ENCODE measurements at regions not wholly inside any gene's neighbourhood (a gene's known extent, or its start where the extent isn't known, plus 50 kb on each side); places are given as distances from the start of the nearest gene placed in this dataset.
"Not testable (repeated sequence)": the region's sequence is repeated elsewhere in the genome, so short reads cannot be mapped to it uniquely, and the experiment has no call there.

DNA sequence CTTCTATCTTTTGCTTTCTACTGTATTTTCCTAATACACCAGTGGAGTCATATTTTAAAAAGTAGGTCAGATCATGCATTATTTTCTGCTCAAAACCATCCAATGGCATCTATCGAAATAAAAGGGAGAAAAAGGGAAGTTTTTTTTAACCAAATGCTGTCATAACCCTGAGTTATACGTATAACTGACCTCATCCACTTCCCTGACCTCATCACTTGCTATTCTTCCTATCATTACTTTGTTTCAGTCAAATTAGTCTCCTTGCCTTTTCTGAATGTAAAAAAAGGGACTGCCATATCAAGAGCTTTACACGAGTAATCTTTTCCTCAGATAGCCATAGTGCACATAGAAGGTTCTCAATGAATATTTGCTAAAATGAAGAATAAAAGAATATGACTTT is 1383.6 kb downstream of the ZPLD1 start:
- DNase-seq = no peak

DNA sequence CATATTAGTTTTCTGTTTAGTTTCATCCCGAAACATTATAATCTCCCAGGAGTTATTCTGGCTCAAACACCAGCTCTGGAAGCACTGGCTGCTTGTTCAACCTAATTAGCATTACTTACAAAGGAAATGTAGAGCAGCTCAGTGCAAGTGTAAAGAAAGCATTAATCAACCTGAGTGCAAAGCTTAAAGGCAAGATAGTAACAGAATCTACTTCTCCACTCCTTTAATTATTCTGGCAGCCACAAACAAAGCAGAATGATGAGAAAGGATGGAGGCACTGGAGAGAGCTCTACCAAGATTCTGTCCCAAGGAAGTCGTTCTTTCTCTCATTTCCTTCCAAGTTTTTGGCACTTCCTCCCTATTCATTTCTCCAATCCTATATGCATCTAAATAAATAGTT is 1384.0 kb downstream of the ZPLD1 start:
- no peak for DNase-seq

DNA sequence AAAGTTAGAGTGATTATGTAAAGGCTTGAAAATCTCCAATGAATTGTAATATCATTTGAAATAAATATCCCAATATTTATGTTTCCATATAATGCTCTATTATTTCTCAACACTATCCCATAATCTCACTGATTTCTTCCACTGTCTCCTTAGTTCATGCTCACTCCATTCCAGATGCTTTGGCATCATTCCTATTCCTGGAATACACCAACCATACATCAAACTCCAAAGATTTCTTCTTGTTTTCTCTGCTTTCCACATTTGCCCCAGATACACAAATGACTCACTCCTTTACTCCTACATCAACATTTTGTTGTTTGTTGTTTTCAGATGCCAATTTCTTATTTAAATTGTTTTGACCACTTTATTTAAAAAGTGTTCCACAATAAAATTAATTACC is 1390.8 kb downstream of the ZPLD1 start:
- no peak for DNase-seq

DNA sequence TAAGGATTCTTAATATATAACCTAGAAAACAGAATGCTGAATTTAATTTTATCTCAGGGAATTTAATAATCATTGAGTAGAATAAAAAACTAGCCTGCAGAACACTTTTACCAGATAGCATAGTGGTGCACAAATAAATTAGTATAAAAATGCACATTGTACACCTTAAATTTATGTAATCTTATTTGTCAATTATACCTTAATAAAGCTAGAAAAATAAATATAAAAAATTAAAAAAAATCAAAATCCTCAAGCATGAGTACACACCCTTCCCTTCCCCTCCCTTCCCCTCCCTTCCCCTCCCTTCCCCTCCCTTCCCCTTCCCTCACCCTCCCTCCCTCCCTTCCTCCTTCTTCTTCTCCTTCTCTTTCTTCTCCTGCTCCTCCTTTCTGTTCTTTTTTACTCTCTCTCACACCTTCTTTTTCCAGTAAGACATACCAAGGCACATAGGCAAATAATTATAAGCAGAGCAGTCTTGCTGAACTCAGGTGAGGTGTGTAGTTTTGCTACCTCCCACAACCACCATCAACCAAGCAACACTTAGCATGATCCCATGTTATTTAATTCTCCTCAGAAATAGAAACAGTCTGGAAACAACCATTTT is 1395.0 kb downstream of the ZPLD1 start:
- no peak for DNase-seq

DNA sequence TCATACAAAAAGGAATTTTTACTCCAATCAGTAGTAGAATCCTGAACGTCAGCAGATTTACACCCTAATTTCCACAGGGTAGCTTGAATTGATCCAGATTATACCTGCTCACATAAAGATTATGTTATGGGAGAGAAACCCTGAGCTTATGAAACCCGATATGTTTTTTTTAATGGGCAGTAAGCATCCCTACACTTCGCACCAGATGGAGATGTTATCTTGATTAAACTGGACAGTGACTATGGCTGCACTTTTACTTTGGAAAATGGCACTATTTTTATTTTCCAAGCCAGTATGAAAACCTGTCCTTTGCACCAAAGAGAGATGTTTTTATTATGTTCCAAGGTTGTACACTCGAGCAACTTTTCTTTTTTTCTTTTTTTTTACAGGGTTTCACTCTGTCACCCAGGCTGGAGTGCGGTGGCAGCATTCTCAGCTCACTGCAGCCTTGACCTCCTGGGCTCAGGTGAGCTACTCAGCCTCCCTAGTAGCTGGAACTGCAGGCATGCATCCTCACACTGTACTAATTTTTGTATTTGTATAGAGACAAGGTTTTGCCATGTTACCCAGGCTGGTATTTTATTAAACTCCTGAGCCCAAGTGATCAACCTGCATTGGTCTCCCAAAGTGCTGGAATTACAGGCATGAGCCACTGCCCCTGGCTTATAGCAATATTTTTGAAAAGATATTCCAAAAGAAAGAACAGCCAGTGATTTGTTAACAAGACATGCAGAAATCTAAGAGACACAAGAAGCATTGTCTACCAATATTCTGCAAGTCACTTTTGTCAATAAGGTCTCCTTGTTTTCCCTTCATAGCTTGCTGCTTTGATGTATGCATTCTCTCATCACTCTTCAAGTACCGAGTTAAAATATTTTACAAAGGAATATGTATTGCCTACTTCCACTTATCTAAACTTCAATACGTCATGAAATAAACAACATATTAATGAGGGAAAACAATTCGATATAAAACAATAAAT is 1412.6 kb downstream of the ZPLD1 start:
- DNase-seq = no peak

DNA sequence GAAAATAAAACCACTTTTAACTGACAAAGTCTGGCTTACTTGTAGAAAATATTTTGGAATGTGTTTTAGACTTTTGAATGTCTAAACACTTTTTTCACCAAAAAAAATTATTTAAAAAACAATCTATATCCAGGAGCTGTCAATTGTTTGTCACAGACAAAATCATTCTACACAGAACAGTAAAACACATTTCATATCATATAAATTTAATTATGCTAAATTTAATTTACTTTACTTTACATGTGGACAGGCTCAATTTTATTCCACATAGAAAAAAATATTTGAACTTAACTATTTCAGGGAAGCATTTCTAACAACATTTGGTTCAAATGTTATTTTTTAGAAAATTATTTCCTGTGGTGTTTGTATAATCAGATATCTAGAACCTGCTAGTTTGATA is 1417.0 kb downstream of the ZPLD1 start:
- DNase-seq = no peak

DNA sequence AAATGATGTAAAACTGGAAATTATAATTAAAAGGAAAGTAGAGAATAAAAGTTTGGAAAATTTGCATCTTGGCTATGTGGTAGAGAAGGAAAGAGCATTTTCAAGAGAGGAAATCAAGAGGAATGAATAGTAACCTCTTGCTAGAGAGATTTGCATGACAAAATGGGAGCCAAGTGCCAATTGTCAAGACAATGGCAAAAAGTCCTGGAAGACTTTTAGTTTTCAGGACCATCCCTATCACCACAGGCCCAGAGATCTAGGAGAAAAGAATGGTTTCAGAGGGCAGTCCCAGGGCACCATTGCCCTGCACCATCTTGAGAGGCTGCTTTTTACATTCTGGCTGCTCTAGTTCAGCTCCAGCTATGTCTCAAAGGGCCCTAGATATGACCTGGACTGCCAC is 1427.6 kb downstream of the ZPLD1 start:
- no peak for DNase-seq

DNA sequence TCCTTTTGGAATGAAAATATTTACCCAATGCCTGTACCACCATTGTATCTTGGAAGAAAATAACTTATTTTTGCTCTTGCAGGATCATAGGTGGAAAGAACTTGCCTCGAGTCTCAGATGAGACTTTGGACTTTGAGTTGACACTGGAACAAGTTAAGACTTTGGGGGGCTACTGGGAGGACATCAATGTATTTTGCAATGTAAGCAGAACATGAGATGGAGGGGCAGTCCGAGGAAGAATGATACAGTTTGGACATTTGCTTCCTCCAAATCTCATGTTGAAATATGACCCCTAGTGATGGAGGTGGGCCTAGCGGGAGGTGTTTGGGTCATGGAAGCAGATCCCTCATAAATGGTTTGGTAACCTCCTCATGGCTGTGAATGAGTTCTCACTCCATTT is 1428.6 kb downstream of the ZPLD1 start:
- DNase-seq = no peak

DNA sequence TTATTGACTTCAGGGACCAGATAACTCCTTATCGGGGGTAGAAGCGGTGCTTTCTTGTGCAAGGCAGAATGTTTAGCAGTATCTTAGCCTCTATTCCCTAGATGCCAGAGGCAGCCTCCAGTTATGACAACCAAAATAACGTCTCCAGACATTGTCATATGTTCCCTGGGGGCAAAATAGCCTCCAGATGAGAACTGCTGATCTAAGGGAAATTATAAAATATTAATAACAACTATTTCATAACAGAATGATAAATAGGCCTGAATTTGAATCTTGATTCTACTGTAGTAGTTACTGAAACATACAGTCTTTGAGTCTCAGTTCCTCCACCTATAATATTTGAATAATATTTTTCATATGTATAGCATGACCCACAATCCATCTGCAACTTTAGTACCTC is 1431.3 kb downstream of the ZPLD1 start:
- DNase-seq = no peak

DNA sequence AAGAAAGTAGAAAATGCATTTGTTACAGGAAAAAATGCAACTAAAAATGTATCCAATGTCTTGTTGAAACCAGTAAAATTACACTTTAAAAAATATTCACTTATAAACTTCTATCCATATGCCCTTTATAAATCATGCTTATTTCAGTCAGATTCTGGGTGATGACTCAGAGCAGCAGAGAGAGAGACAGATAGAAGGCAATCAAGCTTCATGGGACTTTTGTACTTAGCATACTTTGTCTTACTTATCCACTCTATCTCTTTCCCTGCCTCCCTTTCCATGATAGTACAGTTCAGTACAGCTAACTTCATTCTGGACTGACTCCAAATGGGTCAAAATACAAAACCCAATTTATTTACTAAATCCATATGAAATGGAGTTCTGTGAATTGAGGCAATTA is 1438.2 kb downstream of the ZPLD1 start:
- no peak for DNase-seq

DNA sequence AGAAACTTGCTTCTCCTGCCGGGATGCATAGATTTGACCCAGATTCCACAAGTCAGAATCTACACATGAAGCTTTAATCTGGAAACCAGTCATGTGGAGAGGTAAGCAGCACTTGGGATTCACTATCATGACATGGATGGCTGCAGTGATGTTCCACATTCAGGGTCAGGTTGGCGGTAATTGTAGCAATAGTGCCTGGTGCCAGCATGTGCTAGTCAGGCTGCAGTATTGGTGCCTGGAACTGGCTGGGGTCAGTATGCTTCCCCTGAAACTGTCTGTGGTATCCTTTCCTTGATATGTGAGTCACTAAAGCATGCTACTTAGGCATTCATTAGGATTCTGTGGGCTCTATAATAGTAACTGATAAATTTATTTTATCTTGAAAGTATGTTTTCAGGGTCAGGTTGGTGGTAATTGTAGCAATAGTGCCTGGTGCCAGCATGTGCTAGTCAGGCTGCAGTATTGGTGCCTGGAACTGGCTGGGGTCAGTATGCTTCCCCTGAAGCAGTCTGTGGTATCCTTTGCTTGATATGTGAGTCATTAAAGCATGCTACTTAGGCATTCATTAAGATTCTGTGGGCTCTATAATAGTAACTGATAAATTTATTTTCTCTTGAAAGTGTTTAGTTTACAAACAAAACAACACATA is 1439.2 kb downstream of the ZPLD1 start:
- DNase-seq = no peak

DNA sequence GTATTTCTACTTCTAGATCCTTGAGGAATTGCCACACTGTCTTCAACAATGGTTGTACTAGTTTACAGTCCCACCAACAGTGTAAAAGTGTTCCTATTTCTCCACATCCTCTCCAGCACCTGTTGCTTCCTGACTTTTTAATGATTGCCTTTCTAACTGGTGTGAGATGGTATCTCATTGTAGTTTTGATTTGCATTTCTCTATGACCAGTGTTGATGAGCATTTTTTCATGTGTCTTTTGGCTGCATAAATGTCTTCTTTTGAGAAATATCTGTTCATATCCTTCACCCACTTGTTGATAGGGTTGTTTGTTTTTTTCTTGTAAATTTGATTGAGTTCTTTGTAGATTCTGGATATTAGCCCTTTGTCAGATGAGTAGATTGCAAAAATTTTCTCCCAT is 1447.0 kb downstream of the ZPLD1 start:
- not testable (repeated sequence) for DNase-seq

DNA sequence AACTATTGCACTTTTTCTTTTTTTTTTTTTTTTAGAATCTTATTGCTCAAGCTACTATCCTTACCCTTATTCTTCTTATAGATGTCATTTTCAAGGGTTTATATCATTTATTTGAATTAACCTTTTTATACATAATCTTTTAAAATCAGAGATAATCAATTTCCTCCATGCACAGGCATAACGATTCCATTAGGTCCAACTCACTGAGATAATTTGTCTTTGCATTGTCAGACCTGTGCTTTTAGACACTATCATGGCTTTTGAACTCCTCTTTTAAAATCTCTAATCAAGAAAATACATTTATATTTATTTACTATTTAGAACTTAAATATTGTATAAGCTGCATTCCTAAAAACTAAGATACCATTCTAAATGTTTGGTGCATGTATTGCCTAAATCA is 1454.9 kb downstream of the ZPLD1 start:
- DNase-seq = no peak

DNA sequence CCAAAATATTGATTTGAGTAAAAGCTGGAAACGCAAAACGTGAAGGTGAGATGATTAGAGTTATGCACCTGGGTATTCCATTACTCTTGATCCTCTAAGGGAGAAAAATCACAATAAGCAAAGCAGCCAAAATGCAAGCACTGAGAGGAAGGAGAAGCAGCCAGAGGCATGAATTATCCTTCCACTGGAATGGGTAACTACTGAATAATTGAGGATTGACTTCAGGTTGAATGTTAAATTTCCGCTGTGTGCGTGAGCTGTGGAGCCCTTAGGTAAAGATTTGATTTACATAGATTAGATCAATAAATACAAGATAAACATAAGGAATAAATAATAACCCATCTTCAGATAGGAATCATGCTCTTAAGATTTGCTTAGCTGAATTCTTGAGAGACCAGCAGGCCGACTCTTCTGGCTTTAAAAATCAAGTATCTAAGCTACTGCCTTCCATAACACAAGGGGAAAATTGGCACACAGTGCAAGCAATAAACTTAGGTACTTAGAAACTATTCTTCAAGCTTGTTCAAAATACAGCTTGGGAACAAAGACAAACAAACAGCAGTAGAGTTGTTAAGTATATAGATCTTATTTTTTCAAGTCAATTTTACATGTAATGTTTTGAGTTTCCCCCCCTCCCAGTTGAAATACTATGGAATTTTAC is 1459.5 kb downstream of the ZPLD1 start:
- DNase-seq = peak; percentile 92

DNA sequence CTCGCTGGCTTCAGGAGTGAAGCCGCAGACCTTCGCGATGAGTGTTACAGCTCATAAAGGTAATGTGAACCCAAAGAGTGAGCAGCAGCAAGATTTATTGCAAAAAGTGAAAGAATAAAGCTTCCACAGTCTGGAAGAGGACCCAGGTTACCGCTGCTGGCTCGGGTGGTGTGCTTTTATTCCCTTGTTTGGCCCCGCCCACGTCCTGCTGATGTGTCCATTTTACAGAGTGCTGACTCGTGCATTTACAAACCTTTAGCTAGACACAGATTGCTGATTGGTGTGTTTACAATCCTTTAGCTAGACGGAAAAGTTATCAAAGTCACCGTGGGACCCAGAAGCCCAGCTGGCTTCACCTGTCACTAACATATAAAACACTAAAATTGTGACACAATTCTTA is 1464.5 kb downstream of the ZPLD1 start:
- no peak for DNase-seq

DNA sequence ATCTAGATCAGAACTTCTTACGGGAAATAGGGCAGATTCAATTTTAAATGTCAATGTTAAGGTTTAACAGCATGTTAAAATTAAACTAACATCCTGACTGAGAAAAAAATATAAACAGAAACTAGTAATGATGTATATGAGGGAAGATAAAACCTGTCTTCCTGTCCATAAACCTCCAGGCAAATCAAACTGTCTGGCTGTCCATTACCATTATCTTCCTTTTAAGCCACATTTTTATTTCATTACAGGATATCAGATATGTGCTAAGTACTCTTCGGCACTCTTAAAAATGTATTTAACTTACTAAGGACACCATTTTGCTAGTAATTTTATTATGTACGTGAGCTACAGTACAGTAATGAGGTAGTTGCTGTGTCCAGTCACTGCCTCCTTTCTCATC is 1461.7 kb upstream of the ALCAM start:
- DNase-seq = no peak

DNA sequence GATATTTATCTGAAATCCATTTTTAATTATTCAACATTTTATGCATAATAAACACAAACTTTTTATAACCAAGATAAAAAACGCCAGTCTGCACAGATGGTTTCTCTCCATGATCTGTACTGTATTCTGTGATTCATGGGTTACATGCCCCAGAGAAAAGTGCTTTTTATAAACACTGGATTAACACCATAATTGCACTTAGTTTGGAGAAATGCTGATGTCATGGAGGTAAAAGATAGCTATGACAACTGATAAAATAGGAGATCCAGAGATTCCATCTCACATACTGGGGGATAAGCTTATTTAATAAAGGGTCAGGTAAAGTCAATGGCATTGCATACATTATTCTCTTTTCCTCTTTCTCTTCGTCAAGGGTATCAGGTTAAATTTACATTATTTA is 1460.4 kb upstream of the ALCAM start:
- no peak for DNase-seq

DNA sequence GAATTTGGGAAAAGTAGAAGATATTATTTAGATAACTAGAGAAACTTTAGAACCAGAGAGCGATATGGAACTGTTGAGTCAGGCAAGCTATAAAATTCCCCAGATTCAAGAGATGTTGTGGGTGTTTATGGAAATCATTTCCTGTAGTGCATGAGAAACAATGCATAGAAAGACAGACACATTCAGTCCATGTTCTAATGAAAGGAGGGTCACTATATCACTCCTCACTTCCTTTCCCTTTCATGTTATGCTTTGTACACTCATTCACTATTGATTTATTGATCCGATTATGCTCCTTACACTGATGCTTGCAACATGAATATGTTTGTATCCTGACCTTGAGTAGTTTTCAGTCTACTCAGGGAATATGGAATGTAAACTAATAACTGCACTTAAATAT is 1459.9 kb upstream of the ALCAM start:
- no peak for DNase-seq

DNA sequence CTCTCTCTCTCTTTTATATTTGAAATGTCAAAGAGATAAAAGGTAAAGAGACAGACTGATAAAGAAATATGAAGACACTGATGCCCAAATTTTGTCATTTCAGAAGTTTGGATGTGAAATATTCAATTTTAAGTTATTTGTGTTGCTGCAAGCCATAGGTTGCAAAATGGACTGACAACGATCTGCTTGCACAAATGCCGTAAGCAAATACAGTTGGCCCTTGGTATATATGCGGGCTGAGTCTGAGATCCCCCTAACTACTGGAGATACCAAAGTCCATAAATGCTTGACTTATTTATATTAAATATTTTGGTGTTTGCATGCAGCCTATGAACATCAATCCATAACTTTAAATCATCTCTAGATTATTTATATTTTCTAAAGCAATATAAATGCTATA is 1459.1 kb upstream of the ALCAM start:
- DNase-seq = no peak

DNA sequence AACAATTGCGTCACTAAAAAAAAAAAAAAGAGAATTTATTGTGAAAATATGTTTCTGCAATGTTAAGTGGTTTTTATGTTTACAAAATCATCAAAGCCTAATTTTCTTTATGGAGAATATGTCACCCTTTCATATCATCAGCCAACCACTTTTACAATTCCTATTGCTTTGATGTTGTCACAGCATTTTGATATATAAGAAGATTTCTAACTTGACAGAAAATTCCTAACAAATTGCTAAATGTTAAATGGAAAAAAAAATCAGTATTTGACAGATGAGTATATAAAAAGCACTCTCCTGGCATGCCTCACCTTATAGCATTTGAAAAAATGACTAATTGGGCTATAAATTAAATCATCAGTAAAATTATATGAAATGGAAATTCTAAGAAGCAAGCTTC is 1457.3 kb upstream of the ALCAM start:
- DNase-seq = no peak

DNA sequence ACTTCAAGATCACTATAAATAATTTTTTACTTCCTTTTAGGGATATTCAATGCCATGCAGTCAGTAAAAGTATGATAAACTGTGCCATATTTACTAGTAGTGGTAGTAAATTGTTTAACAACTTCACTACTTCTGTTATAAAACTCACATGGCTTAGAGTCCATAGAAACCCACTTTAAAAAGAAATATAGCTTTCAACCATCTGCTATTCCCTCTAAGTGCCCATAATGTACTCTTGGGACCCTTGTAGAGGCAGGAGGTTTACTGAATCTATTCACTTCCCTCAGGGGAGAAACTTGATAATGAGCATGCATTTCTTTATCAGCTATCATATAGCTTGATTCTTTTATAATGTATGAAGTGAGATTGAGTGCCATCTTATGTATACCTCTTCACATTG is 1448.4 kb upstream of the ALCAM start:
- DNase-seq = peak; percentile 84

DNA sequence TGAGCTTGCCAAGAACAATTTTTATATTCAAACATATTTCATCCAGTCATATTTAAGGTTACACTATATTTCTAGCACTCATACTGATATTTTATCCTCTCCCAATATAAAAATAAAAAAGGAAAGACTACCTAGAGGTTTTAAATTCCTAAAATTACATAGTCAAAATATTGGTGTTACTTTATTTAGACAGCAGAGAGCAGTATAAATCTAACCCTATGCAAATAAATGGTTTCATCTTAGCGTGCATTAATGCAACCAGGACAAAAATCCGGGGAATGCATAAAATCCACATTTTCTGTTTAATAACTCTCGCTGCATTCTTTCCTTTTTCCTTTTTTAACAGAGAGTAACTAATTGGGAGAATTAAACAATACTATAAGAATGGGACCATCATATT is 1447.4 kb upstream of the ALCAM start:
- no peak for DNase-seq

DNA sequence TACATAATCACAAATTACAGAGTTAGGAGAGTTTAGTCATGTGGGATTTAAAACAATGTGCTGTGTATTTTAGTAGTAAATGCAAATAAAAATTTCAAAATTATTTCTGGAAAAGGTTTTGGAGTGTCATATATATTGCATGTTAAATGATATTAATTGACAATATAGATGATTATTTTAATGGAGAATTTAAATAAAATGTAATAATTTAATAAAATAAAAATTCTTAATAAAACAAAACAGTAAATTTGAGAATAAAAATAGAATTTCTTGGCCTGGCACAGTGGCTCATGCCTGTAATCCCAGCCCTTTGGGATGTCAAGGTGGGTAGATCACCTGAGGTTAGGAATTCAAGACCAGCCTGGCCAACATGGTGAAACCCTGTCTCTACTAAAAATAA is 1442.8 kb upstream of the ALCAM start:
- DNase-seq = no peak

DNA sequence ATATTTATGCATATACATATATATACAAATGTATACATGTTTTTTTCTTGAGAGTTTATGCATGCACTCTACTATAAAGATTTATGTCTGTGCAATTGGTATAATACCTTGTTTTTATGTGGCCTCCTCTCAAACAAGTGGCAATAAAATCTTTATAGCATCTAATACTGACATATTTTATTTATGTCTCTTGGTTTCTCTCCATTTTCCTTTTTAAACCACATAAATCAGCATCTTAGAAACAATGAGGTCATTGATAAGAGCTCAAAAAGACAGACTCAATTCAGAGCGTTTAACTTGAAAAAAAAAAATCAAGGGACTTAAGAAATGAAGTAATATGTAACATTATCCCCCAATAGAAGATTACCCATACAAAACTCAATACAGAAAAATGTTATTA is 1442.2 kb upstream of the ALCAM start:
- no peak for DNase-seq
